ENCODE measurements at regions not wholly inside any gene's neighbourhood (a gene's known extent, or its start where the extent isn't known, plus 50 kb on each side); places are given as distances from the start of the nearest gene placed in this dataset.

GRCh38 chr1:29655145-29655544 lies 418.8 kb downstream of the PTPRU start:
- H4K20me1 ChIP-seq (ENCODE audit: insufficient read depth, low read length): no peaks in the 10 kb centered on the region; the same call in 1 of the 2 replicates
- no peaks in the 10 kb centered on the region for H3K4me1 ChIP-seq (ENCODE audit: insufficient read depth, low read length)
- 0 out of 5 replicates have a peak, but pooled peaks cover 0 to 2% of the 10 kb centered on the region in 2 experiments for H3K27me3 ChIP-seq (ENCODE audit: control insufficient read depth in 1 of 2, insufficient read depth in 2 of 2, low read length in 2 of 2)
- H3K79me2 ChIP-seq (ENCODE audit: insufficient read depth, low read length): no peaks in the 10 kb centered on the region
- POLR2A ChIA-PET: no interaction called here
- ATAC-seq: no peak
- H3K9ac ChIP-seq (ENCODE audit: insufficient read depth, low read depth, low read length): no peak overlapping the region
- no peak for TF ChIP-seq RFX3 (CRISPR knock-in tag; IDR thresholded peaks at IDR 0.05)
- TF ChIP-seq TERF1 (CRISPR knock-in tag; IDR thresholded peaks at IDR 0.05): no peak
- TF ChIP-seq ZSCAN5A (CRISPR knock-in tag; IDR thresholded peaks at IDR 0.05; ENCODE audit: borderline replicate concordance): no peak
- TF ChIP-seq ZNF577 (CRISPR knock-in tag; IDR thresholded peaks at IDR 0.05; ENCODE audit: borderline replicate concordance, low read depth): no peak
- no peak for TF ChIP-seq ERF (CRISPR knock-in tag; IDR thresholded peaks at IDR 0.05)
- no peak for TF ChIP-seq BCL6 (CRISPR knock-in tag; IDR thresholded peaks at IDR 0.05)
- no peak for TF ChIP-seq TBX2 (CRISPR knock-in tag; IDR thresholded peaks at IDR 0.05; ENCODE audit: borderline replicate concordance)
- TF ChIP-seq E2F2 (CRISPR knock-in tag; IDR thresholded peaks at IDR 0.05; ENCODE audit: borderline replicate concordance): no peak
- no peak for TF ChIP-seq ZNF782 (CRISPR knock-in tag; IDR thresholded peaks at IDR 0.05; ENCODE audit: borderline replicate concordance)
- no peak for TF ChIP-seq ZNF354B (CRISPR knock-in tag; IDR thresholded peaks at IDR 0.05)
- TF ChIP-seq THAP8 (CRISPR knock-in tag; IDR thresholded peaks at IDR 0.05; ENCODE audit: borderline replicate concordance): no peak
- TF ChIP-seq ZNF580 (CRISPR knock-in tag; IDR thresholded peaks at IDR 0.05; ENCODE audit: borderline replicate concordance, low read depth): no peak
- TF ChIP-seq ASH2L (IDR thresholded peaks at IDR 0.05; ENCODE audit: insufficient read length, low read depth, low read length): no peak
- TF ChIP-seq SNAPC2 (CRISPR knock-in tag; IDR thresholded peaks at IDR 0.05): no peak
- TF ChIP-seq ZNF629 (CRISPR knock-in tag; conservative IDR thresholded peaks at IDR 0.05): no peak
- TF ChIP-seq EP300 (IDR thresholded peaks at IDR 0.05; ENCODE audit: low read depth in 2 of 2, low read length in 2 of 2): no peak
- TF ChIP-seq EP300 (CRISPR knock-in tag; IDR thresholded peaks at IDR 0.05; ENCODE audit: borderline replicate concordance): no peak
- H2AFZ ChIP-seq (ENCODE audit: low read length): no peak overlapping the region
- FAIRE-seq: no peak
- H3K36me3 ChIP-seq (replicated peaks in 1 of 2; ENCODE audit: control insufficient read depth in 1 of 2, insufficient read depth in 2 of 2, low read length in 2 of 2): no peaks in the 10 kb centered on the region
- no peak overlapping the region for H3K4me2 ChIP-seq (ENCODE audit: low read depth, low read length)
- BruUV-seq (replicated peaks): no TSS peak
- WGBS (ENCODE audit: low lambda C conversion rate): 43% methylated on average over 5 of the region's 5 CpGs
- CTCF ChIA-PET (ENCODE audit: low intra/inter-chr PET ratio, low total read pairs): no interaction called here
- H3K4me3 ChIP-seq (replicated peaks in 1 of 3; ENCODE audit: insufficient read depth in 1 of 3, low read depth in 2 of 3, low read length in 3 of 3): no peak overlapping the region
- no peak for DNase-seq (ENCODE audit: low spot score)
- in situ Hi-C loops (cut with HindIII; ENCODE audit: extremely low pct_ligation_motif_present, low pct_unique_long_range_greater_than_20kb): no loop called here
- no peak overlapping the region for H3K27ac ChIP-seq (ENCODE audit: extremely low read length, insufficient read depth, low read length)
- intact Hi-C loops (cut with micrococcal nuclease; ENCODE audit: unreplicated experiment): no loop called here
- peaks cover 5% of the 10 kb centered on the region; the same call in 1 of the 2 replicates for H3K9me3 ChIP-seq (ENCODE audit: low read length)
